Neural progenitor cell (in vitro differentiated cells): ENCODE measurements at regions not wholly inside any gene's neighbourhood (a gene's known extent, or its start where the extent isn't known, plus 50 kb on each side); places are given as distances from the start of the nearest gene placed in this dataset.

Experiments used
- DNase-seq: peaks from one replicate; pipeline ENCODE4 v3.0.0-alpha.2; 2016; ENCODE audit warnings: low spot score
- H2AFZ ChIP-seq: fragments of 200-600 bp; sonication (generic); replicated peaks from 2 replicates; pipeline ENCODE4 v1.6.1; 2016; ENCODE audit warnings: antibody characterized with exemption
- H3F3A ChIP-seq: fragments of 200-600 bp; sonication (generic); 2 replicates; pipeline ENCODE4 v1.6.1; 2016; ENCODE audit warnings: antibody characterized with exemption, low read depth
- H3K27ac ChIP-seq: fragments of 200-600 bp; sonication (generic); 2 replicates; pipeline ENCODE4 v1.5.1; 2016; ENCODE audit warnings: mild to moderate bottlenecking
- H3K27me3 ChIP-seq: fragments of 200-600 bp; sonication (generic); 2 replicates; pipeline ENCODE4 v1.6.1; 2016; ENCODE audit warnings: mild to moderate bottlenecking, moderate library complexity
- H3K36me3 ChIP-seq: fragments of 200-600 bp; sonication (generic); 2 replicates; pipeline ENCODE4 v1.5.1; 2016
- H3K4me1 ChIP-seq: fragments of 200-600 bp; sonication (generic); 2 replicates; pipeline ENCODE4 v1.6.1; 2016; ENCODE audit warnings: mixed run types
- H3K4me2 ChIP-seq: fragments of 200-600 bp; sonication (generic); 2 replicates; pipeline ENCODE4 v1.6.1; 2016
- H3K4me3 ChIP-seq: fragments of 200-600 bp; sonication (generic); 2 replicates; pipeline ENCODE4 v1.5.1; 2016
- H3K79me2 ChIP-seq: fragments of 200-600 bp; sonication (generic); 2 replicates; pipeline ENCODE4 v1.6.1; 2016; ENCODE audit warnings: low read depth
- H3K9ac ChIP-seq: fragments of 200-600 bp; sonication (generic); 2 replicates; pipeline ENCODE4 v1.6.1; 2016
- H3K9me3 ChIP-seq: fragments of 200-600 bp; sonication (generic); 2 replicates; pipeline ENCODE4 v1.5.1; 2016; ENCODE audit warnings: low read depth
- H4K20me1 ChIP-seq: fragments of 200-600 bp; sonication (generic); 2 replicates; pipeline ENCODE4 v1.6.1; 2016; ENCODE audit warnings: low read depth
- H3K27ac Mint-ChIP-seq: 3 replicates; pipeline ENCODE4 v1.8.0; 2021; ENCODE audit warnings: mixed read lengths
- H3K27me3 Mint-ChIP-seq: 2 replicates; pipeline ENCODE4 v1.8.0; 2022; ENCODE audit warnings: low read depth, mild to moderate bottlenecking, inconsistent platforms, moderate library complexity, mixed read lengths; ENCODE audit not compliant: insufficient read depth
- H3K36me3 Mint-ChIP-seq: 3 replicates; pipeline ENCODE4 v1.8.0; 2021; ENCODE audit warnings: mixed read lengths
- H3K4me1 Mint-ChIP-seq: 3 replicates; pipeline ENCODE4 v1.8.0; 2021; ENCODE audit warnings: mixed read lengths
- H3K4me3 Mint-ChIP-seq: 3 replicates; pipeline ENCODE4 v1.8.0; 2021; ENCODE audit warnings: mild to moderate bottlenecking, moderate library complexity, mixed read lengths
- H3K9me3 Mint-ChIP-seq: 3 replicates; pipeline ENCODE4 v1.8.0; 2020; ENCODE audit warnings: mixed read lengths
- CTCF ChIP-seq: fragments of 200-600 bp; sonication (generic); IDR thresholded peaks from 2 replicates; pipeline ENCODE4 v1.5.1; 2017; ENCODE audit warnings: antibody characterized with exemption, mild to moderate bottlenecking
- EZH2 ChIP-seq: fragments of 200-600 bp; sonication (generic); IDR thresholded peaks from 2 replicates; pipeline ENCODE4 v1.6.1; 2017; ENCODE audit warnings: antibody characterized with exemption, mild to moderate bottlenecking, moderate library complexity
- EZH2phosphoT487 ChIP-seq: fragments of 200-600 bp; sonication (generic); IDR thresholded peaks from 2 replicates; pipeline ENCODE4 v1.6.1; 2017; ENCODE audit warnings: antibody characterized with exemption

DNA sequence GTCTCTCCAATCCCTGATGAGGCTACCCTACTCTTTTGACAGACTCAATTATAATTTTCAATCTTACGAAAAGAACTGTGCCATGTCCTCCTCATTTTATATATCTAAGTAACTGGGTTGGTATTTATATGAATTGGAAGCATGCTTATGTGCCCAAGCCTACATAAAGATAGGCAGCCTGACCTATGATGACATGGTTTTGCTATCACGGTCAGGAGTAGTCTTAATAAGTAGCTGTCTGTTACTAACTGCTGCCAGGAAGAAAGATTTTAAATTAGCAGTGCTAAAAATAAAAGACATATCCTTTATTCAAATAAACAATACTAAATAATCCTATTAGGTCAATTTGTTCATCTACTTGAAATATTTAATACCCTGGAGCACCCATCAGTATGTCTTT lies 102.0 kb upstream of the DTNA start:
- Mint-ChIP-seq H3K4me3 (no peak overlapping the region), H3K4me1 (no peaks in the 10 kb centered on the region), H3K36me3 (no peaks in the 10 kb centered on the region), H3K9me3 (no peaks in the 10 kb centered on the region), H3K27me3 (no peaks in the 10 kb centered on the region), H3K27ac (no peak overlapping the region)
- Histone ChIP-seq H3K4me2 (no peak overlapping the region), H3K79me2 (no peaks in the 10 kb centered on the region), H3K27me3 (no peaks in the 10 kb centered on the region), H3K9ac (no peak overlapping the region), H4K20me1 (no peaks in the 10 kb centered on the region), H3K4me3 (no peak overlapping the region), H3F3A (no peaks in the 10 kb centered on the region), H2AFZ (no peak overlapping the region), H3K4me1 (no peaks in the 10 kb centered on the region), H3K27ac (no peak overlapping the region), H3K9me3 (no peaks in the 10 kb centered on the region), H3K36me3 (no peaks in the 10 kb centered on the region)
- no peak for TF ChIP-seq EZH2
- TF ChIP-seq CTCF, result no peak
- TF ChIP-seq EZH2phosphoT487, result no peak
- DNase-seq, result no peak

- no peak overlapping the region for H3K9ac ChIP-seq
- H3K36me3 ChIP-seq, result no peaks in the 10 kb centered on the region
- no peak overlapping the region for H3K27ac ChIP-seq
- peaks cover 2% of the 10 kb centered on the region for H3K27me3 Mint-ChIP-seq
- no peak for DNase-seq
- H3K4me1 Mint-ChIP-seq, result no peaks in the 10 kb centered on the region
- H4K20me1 ChIP-seq, result no peaks in the 10 kb centered on the region
- H3K27me3 ChIP-seq, result no peaks in the 10 kb centered on the region
- no peaks in the 10 kb centered on the region for H3K36me3 Mint-ChIP-seq
- H3K9me3 Mint-ChIP-seq, result no peaks in the 10 kb centered on the region
- no peak overlapping the region for H2AFZ ChIP-seq
- no peaks in the 10 kb centered on the region for H3K9me3 ChIP-seq
- H3F3A ChIP-seq, result no peaks in the 10 kb centered on the region
- H3K4me3 Mint-ChIP-seq, result no peak overlapping the region
- H3K4me1 ChIP-seq, result no peaks in the 10 kb centered on the region
- TF ChIP-seq EZH2phosphoT487 (no peak), EZH2 (no peak), CTCF (no peak)
- H3K79me2 ChIP-seq, result no peaks in the 10 kb centered on the region
- H3K27ac Mint-ChIP-seq, result no peak overlapping the region
- H3K4me2 ChIP-seq, result no peak overlapping the region
- H3K4me3 ChIP-seq, result no peak overlapping the region
Measured at GRCh38 chr18:34609986-34610648, 100.0 kb upstream of the DTNA start.

DNA sequence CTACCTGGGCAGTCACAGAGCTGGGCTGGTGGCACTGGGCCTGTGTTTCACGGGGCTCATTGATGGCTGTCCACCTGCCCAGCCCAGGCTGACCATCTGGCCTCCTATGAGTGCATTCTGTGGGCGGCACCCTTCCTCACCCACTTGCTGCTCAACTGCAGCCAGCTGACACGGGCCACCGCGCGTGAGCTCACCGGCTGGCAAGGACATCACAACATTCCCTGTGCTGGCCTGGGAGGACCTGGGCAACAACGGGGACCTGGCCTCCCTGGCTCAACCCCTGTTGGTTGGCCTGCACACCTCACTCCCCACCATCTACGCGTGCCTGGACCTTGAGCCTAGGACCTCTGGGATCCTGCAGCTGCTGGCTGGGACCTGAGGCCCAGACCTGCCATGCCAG lies 98.2 kb upstream of the DTNA start:
- Histone ChIP-seq H3K4me2 (no peak overlapping the region), H3K27me3 (no peaks in the 10 kb centered on the region), H4K20me1 (no peaks in the 10 kb centered on the region), H3K79me2 (no peaks in the 10 kb centered on the region), H3K36me3 (no peaks in the 10 kb centered on the region), H3K4me1 (no peaks in the 10 kb centered on the region), H3K4me3 (no peak overlapping the region), H2AFZ (no peak overlapping the region), H3F3A (no peaks in the 10 kb centered on the region), H3K27ac (no peak overlapping the region), H3K9me3 (no peaks in the 10 kb centered on the region), H3K9ac (no peak overlapping the region)
- H3K27ac Mint-ChIP-seq, result no peak overlapping the region
- no peak overlapping the region for H3K4me3 Mint-ChIP-seq
- DNase-seq, result no peak
- TF ChIP-seq CTCF, result no peak
- TF ChIP-seq EZH2phosphoT487, result no peak
- TF ChIP-seq EZH2, result no peak
- H3K36me3 Mint-ChIP-seq, result no peaks in the 10 kb centered on the region
- H3K27me3 Mint-ChIP-seq, result peaks cover 2% of the 10 kb centered on the region
- H3K9me3 Mint-ChIP-seq, result peaks cover 7% of the 10 kb centered on the region
- H3K4me1 Mint-ChIP-seq, result no peaks in the 10 kb centered on the region
